Fibroblast of lung (primary cell): ENCODE measurements at regions not wholly inside any gene's neighbourhood (a gene's known extent, or its start where the extent isn't known, plus 50 kb on each side); places are given as distances from the start of the nearest gene placed in this dataset.

Source experiments
- DNase-seq, 2 donors: peaks; one replicate each; pipeline versions ENCODE4 v3.0.0 to v3.0.0-alpha.2; 2010; ENCODE audit warnings: low read depth in 2 of 2
- H2AFZ ChIP-seq: 2 replicates; pipeline ENCODE4 v1.5.1; 2012; ENCODE audit warnings: low read length, control low read depth, inconsistent platforms
- H3K27ac ChIP-seq: 2 replicates; pipeline ENCODE4 v1.5.1; 2011; ENCODE audit warnings: low read length, control low read depth; ENCODE audit not compliant: insufficient read depth
- H3K27me3 ChIP-seq: 2 replicates; pipeline ENCODE4 v1.5.1; 2011; ENCODE audit warnings: mild to moderate bottlenecking, low read length; ENCODE audit not compliant: control insufficient read depth, insufficient read depth
- H3K36me3 ChIP-seq: 2 replicates; pipeline ENCODE4 v1.5.1; 2011; ENCODE audit warnings: low read length; ENCODE audit not compliant: control insufficient read depth, insufficient read depth
- H3K4me1 ChIP-seq: 2 replicates; pipeline ENCODE4 v1.5.1; 2011; ENCODE audit warnings: low read length; ENCODE audit not compliant: control insufficient read depth, insufficient read depth; ENCODE audit errors: extremely low read depth
- H3K4me2 ChIP-seq: 2 replicates; pipeline ENCODE4 v1.5.1; 2011; ENCODE audit warnings: low read length, control low read depth; ENCODE audit not compliant: insufficient read depth; ENCODE audit errors: extremely low read depth
- H3K4me3 ChIP-seq, 4 experiments: fragments of 200-600 bp in 1 of 4; sonication (generic) in 1 of 4; replicated peaks in 1 of 4; 2 replicates each; pipeline ENCODE4 v1.5.1; 2011 to 2016; ENCODE audit warnings: low read length in 4 of 4, low read depth in 3 of 4, mild to moderate bottlenecking in 3 of 4, control low read depth in 2 of 4, inconsistent platforms in 1 of 4, mixed read lengths in 1 of 4; ENCODE audit not compliant: insufficient read depth in 1 of 4; ENCODE audit errors: control extremely low read depth in 1 of 4
- H3K79me2 ChIP-seq: 2 replicates; pipeline ENCODE4 v1.5.1; 2012; ENCODE audit warnings: mild to moderate bottlenecking, low read length, inconsistent platforms; ENCODE audit not compliant: control insufficient read depth, insufficient read depth
- H3K9ac ChIP-seq: 2 replicates; pipeline ENCODE4 v1.5.1; 2011; ENCODE audit warnings: mild to moderate bottlenecking, low read length, control low read depth; ENCODE audit not compliant: insufficient read depth
- H3K9me3 ChIP-seq: 2 replicates; pipeline ENCODE4 v1.5.1; 2012; ENCODE audit warnings: low read depth, low read length; ENCODE audit not compliant: control insufficient read depth, insufficient read depth
- H4K20me1 ChIP-seq: 2 replicates; pipeline ENCODE4 v1.5.1; 2011; ENCODE audit warnings: low read length; ENCODE audit not compliant: control insufficient read depth, insufficient read depth; ENCODE audit errors: extremely low read depth
- CTCF ChIP-seq, 2 donors: IDR thresholded peaks in 1 of 2; conservative IDR thresholded peaks in 1 of 2; 1 replicate in 1 of 2; 2 replicates in 1 of 2; pipeline ENCODE4 v1.5.1; 2011 to 2012; ENCODE audit warnings: low read length in 2 of 2, control low read depth in 1 of 2, inconsistent platforms in 1 of 2, low read depth in 1 of 2, mild to moderate bottlenecking in 1 of 2
- EZH2 ChIP-seq: IDR thresholded peaks from 2 replicates; pipeline ENCODE4 v1.5.1; 2012; ENCODE audit warnings: low read length, control low read depth, mild to moderate bottlenecking; ENCODE audit errors: missing control alignments

DNA sequence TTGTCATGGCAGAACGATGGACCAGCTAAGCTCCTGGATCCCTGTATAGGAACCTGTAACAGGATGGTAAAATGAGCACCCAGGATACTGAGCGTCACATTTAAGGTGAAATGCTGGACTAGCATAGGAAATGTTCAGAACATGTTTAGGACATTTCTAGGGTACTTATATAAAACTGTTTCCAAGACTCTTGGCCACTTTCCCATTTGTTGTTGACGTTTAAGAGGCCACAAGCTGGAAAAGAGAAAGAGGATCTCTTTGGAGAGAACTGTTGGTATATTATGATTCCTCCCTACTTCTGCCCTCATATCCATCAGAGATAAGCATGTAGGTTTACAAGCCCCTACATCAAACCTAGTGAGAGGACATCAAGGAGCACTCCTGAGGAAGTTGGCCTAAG, 57.5 kb downstream of the SCN11A start:
- H3K4me2 ChIP-seq, result no peak overlapping the region
- no peaks in the 10 kb centered on the region for H3K36me3 ChIP-seq
- no peaks in the 10 kb centered on the region for H4K20me1 ChIP-seq
- H3K9me3 ChIP-seq, result no peaks in the 10 kb centered on the region
- DNase-seq, result peak in 1 of 2 donors; percentile 39
- H3K9ac ChIP-seq, result no peak overlapping the region
- H3K79me2 ChIP-seq, result no peaks in the 10 kb centered on the region
- H3K4me3 ChIP-seq, result no peak overlapping the region
- no peak for TF ChIP-seq EZH2
- TF ChIP-seq CTCF (conservative IDR thresholded peaks at IDR 0.05 in 1 of 2, IDR thresholded peaks at IDR 0.05 in 1 of 2; ENCODE audit: low read depth in 1 of 2, low read length in 2 of 2), result no peak
- H3K27ac ChIP-seq, result no peak overlapping the region
- H2AFZ ChIP-seq, result no peak overlapping the region
- no peaks in the 10 kb centered on the region for H3K27me3 ChIP-seq
- peaks cover 7% of the 10 kb centered on the region for H3K4me1 ChIP-seq

- H3K79me2 ChIP-seq, result no peaks in the 10 kb centered on the region
- H3K36me3 ChIP-seq, result no peaks in the 10 kb centered on the region
- H2AFZ ChIP-seq, result no peak overlapping the region
- no peak overlapping the region for H3K27ac ChIP-seq
- H3K9me3 ChIP-seq, result no peaks in the 10 kb centered on the region
- H4K20me1 ChIP-seq, result no peaks in the 10 kb centered on the region
- H3K4me1 ChIP-seq, result peaks cover 7% of the 10 kb centered on the region
- no peaks in the 10 kb centered on the region for H3K27me3 ChIP-seq
- no peak overlapping the region for H3K4me2 ChIP-seq
- TF ChIP-seq CTCF (conservative IDR thresholded peaks at IDR 0.05 in 1 of 2, IDR thresholded peaks at IDR 0.05 in 1 of 2; ENCODE audit: low read depth in 1 of 2, low read length in 2 of 2) (no peak), EZH2 (no peak)
- DNase-seq, result peak; percentile 59 to 79
- H3K9ac ChIP-seq, result no peak overlapping the region
- no peak overlapping the region for H3K4me3 ChIP-seq
These were observed 59.5 kb downstream of the SCN11A start for GRCh38 chr3:38992117-38992760.

- Histone ChIP-seq H3K4me1 (peaks cover 16% of the 10 kb centered on the region), H3K4me3 (no peak overlapping the region), H3K27me3 (no peaks in the 10 kb centered on the region), H3K4me2 (no peak overlapping the region), H3K27ac (no peak overlapping the region), H3K79me2 (no peaks in the 10 kb centered on the region), H3K9ac (no peak overlapping the region), H2AFZ (no peak overlapping the region), H3K9me3 (no peaks in the 10 kb centered on the region), H3K36me3 (no peaks in the 10 kb centered on the region), H4K20me1 (no peaks in the 10 kb centered on the region)
- TF ChIP-seq CTCF (conservative IDR thresholded peaks at IDR 0.05 in 1 of 2, IDR thresholded peaks at IDR 0.05 in 1 of 2; ENCODE audit: low read depth in 1 of 2, low read length in 2 of 2) (no peak), EZH2 (no peak)
- DNase-seq, result peak in 1 of 2 donors; percentile 13
These were observed 61.1 kb downstream of the SCN11A start for GRCh38 chr3:38990621-38991020.
